Gastroesophageal sphincter (tissue), 2 donors: ENCODE measurements at regions not wholly inside any gene's neighbourhood (a gene's known extent, or its start where the extent isn't known, plus 50 kb on each side); places are given as distances from the start of the nearest gene placed in this dataset.

Experiments
- POLR2A ChIP-seq, 2 donors: fragments of 450-650 bp; IDR thresholded peaks; one replicate each; pipeline ENCODE4 v1.6.1; 2017; ENCODE audit warnings: antibody characterized with exemption in 2 of 2, mild to moderate bottlenecking in 2 of 2, moderate library complexity in 1 of 2
- POLR2AphosphoS5 ChIP-seq: sonication (generic); formaldehyde crosslinking; IDR thresholded peaks from one replicate; pipeline ENCODE4 v1.6.1; 2017; ENCODE audit warnings: antibody characterized with exemption

GRCh38 chr13:39904959-39905358 lies 249.5 kb downstream of the COG6 start:
- TF ChIP-seq POLR2A (IDR thresholded peaks at IDR 0.05) (no peak), POLR2AphosphoS5 (no peak)
